HCT116 (cell line): ENCODE measurements at regions not wholly inside any gene's neighbourhood (a gene's known extent, or its start where the extent isn't known, plus 50 kb on each side); places are given as distances from the start of the nearest gene placed in this dataset.

ENCODE experiments used
- ATAC-seq: fragments of 200-7000 bp; cut with Tn5 transposase; 2 replicates; pipeline ENCODE4 v1.9.1; 2020; ENCODE audit warnings: mild to moderate bottlenecking, moderate library complexity
- BruUV-seq: library from RNA; stranded (reverse); fragments of 400-500 nt; replicated peaks from 2 replicates; lab custom pipeline; 2021; lab: Mats Ljungman, UMichigan
- CTCF ChIA-PET: fragments of 300-600 bp; sonication (Branson Sonifier 250); formaldehyde crosslinking; loops from one replicate; lab custom pipeline; 2021; ENCODE audit warnings: antibody characterized with exemption; lab: Charles Lee
- POLR2A ChIA-PET: fragments of 300-600, 350-600 bp; sonication (Branson Sonifier 250); formaldehyde crosslinking; loops from one replicate; lab custom pipeline; 2021; ENCODE audit warnings: antibody characterized with exemption; lab: Charles Lee
- RAD21 ChIA-PET, 2 experiments: fragments of 300-600 bp; sonication (Branson Sonifier 250); formaldehyde crosslinking; loops; one replicate each; lab custom pipeline; 2023; ENCODE audit warnings: low total read pairs in 2 of 2; ENCODE audit not compliant: uncharacterized antibody in 2 of 2, unreplicated experiment in 2 of 2, low non-redundant PET in 1 of 2; lab: Charles Lee
- DNase-seq: peaks from one replicate; pipeline ENCODE4 v3.0.0-alpha.2; 2010; ENCODE audit warnings: low read depth, low spot score
- H2AFZ ChIP-seq: fragments of 200-600 bp; shearing (Covaris generic), sonication (generic); 2 replicates; pipeline ENCODE4 v1.6.1; 2017; ENCODE audit warnings: low read depth, mixed run types, mixed read lengths, antibody characterized with exemption, low read length; ENCODE audit not compliant: poor library complexity, severe bottlenecking
- H3K27ac ChIP-seq: 2 replicates; pipeline ENCODE4 v1.5.1; 2012; ENCODE audit warnings: low read depth, low read length
- H3K27me3 ChIP-seq: fragments of 200-600 bp; sonication (generic); 2 replicates; pipeline ENCODE4 v1.6.1; 2016; ENCODE audit warnings: mixed run types, low read length, mixed read lengths; ENCODE audit not compliant: insufficient read depth
- H3K36me3 ChIP-seq, 2 experiments: fragments of 200-500 bp in 1 of 2; fragments of 200-600 bp in 1 of 2; sonication (Bioruptor generic) in 1 of 2; sonication (generic) in 1 of 2; 2 replicates each; pipeline versions ENCODE4 v1.5.1 to v1.6.1; 2014 to 2016; ENCODE audit warnings: low read length in 2 of 2, inconsistent platforms in 1 of 2, mixed read lengths in 1 of 2, mixed run types in 1 of 2; ENCODE audit not compliant: insufficient read depth in 2 of 2, control insufficient read depth in 1 of 2
- H3K4me1 ChIP-seq, 2 experiments: fragments of 200-600 bp in 1 of 2; sonication (generic) in 1 of 2; 2 replicates each; pipeline versions ENCODE4 v1.5.1 to v1.6.1; 2012 to 2017; ENCODE audit warnings: low read length in 2 of 2, inconsistent platforms in 1 of 2, mild to moderate bottlenecking in 1 of 2, mixed read lengths in 1 of 2, mixed run types in 1 of 2, moderate library complexity in 1 of 2; ENCODE audit not compliant: insufficient read depth in 2 of 2, control insufficient read depth in 1 of 2
- H3K4me2 ChIP-seq: fragments of 200-600 bp; sonication (generic); 2 replicates; pipeline ENCODE4 v1.6.1; 2017; ENCODE audit warnings: mixed run types, low read length, mixed read lengths
- H3K4me3 ChIP-seq, 2 experiments: fragments of 200-600 bp in 1 of 2; sonication (generic) in 1 of 2; replicated peaks in 1 of 2; 2 replicates each; pipeline ENCODE4 v1.5.1; 2011 to 2016; ENCODE audit warnings: low read length in 2 of 2, control low read depth in 1 of 2, low read depth in 1 of 2, mild to moderate bottlenecking in 1 of 2, mixed read lengths in 1 of 2, mixed run types in 1 of 2
- H3K79me2 ChIP-seq: fragments of 200-600 bp; sonication (generic); 2 replicates; pipeline ENCODE4 v1.6.1; 2017; ENCODE audit warnings: mild to moderate bottlenecking, mixed run types, low read length, moderate library complexity, mixed read lengths; ENCODE audit not compliant: insufficient read depth
- H3K9ac ChIP-seq: fragments of 200-600 bp; sonication (generic); 2 replicates; pipeline ENCODE4 v1.6.1; 2016; ENCODE audit warnings: low read length, mixed read lengths
- H3K9me2 ChIP-seq: fragments of 200-600 bp; sonication (generic), shearing (Covaris generic); 2 replicates; pipeline ENCODE4 v1.6.1; 2017; ENCODE audit warnings: mixed run types, mild to moderate bottlenecking, moderate library complexity; ENCODE audit not compliant: insufficient read depth
- H3K9me3 ChIP-seq, 2 experiments: fragments of 200-500 bp in 1 of 2; fragments of 200-600 bp in 1 of 2; sonication (Bioruptor generic) in 1 of 2; sonication (generic) in 1 of 2; 2 replicates each; pipeline ENCODE4 v1.6.1; 2014 to 2017; ENCODE audit warnings: low read length in 2 of 2, mixed read lengths in 2 of 2, inconsistent platforms in 1 of 2, low read depth in 1 of 2, mild to moderate bottlenecking in 1 of 2, mixed run types in 1 of 2, moderate library complexity in 1 of 2; ENCODE audit not compliant: control insufficient read depth in 1 of 2, insufficient read depth in 1 of 2
- H4K20me1 ChIP-seq: fragments of 200-600 bp; sonication (generic), shearing (Covaris generic); 2 replicates; pipeline ENCODE4 v1.6.1; 2017; ENCODE audit warnings: mixed run types, mild to moderate bottlenecking, moderate library complexity; ENCODE audit not compliant: insufficient read depth
- CBX3 ChIP-seq: IDR thresholded peaks from 2 replicates; pipeline ENCODE4 v1.6.1; 2012; ENCODE audit warnings: low read depth
- CTCF ChIP-seq, 3 experiments: fragments of 200-600 bp in 1 of 3; sonication (generic) in 1 of 3; IDR thresholded peaks in 2 of 3; conservative IDR thresholded peaks in 1 of 3; 2 replicates each; pipeline ENCODE4 v1.5.1; 2012 to 2017; ENCODE audit warnings: low read depth in 2 of 3, low read length in 2 of 3, antibody characterized with exemption in 1 of 3, borderline replicate concordance in 1 of 3, control low read depth in 1 of 3, mild to moderate bottlenecking in 1 of 3, mixed read lengths in 1 of 3, mixed run types in 1 of 3, moderate library complexity in 1 of 3; ENCODE audit not compliant: insufficient read depth in 1 of 3
- ELF1 ChIP-seq: IDR thresholded peaks from 2 replicates; pipeline ENCODE4 v1.6.1; 2012; ENCODE audit warnings: low read depth, borderline replicate concordance
- EZH2 ChIP-seq: fragments of 200-600 bp; sonication (generic); IDR thresholded peaks from 2 replicates; pipeline ENCODE4 v1.6.1; 2017; ENCODE audit warnings: antibody characterized with exemption, mixed run types
- FOSL1 ChIP-seq: IDR thresholded peaks from 2 replicates; pipeline ENCODE4 v1.6.1; 2012; ENCODE audit warnings: low read depth
- JUND ChIP-seq: IDR thresholded peaks from 2 replicates; pipeline ENCODE4 v1.6.1; 2012
- POLR2AphosphoS5 ChIP-seq: IDR thresholded peaks from 2 replicates; pipeline ENCODE4 v1.6.1; 2011; ENCODE audit warnings: mild to moderate bottlenecking, low read depth, low read length, moderate library complexity
- SP1 ChIP-seq: IDR thresholded peaks from 2 replicates; pipeline ENCODE4 v1.6.1; 2012; ENCODE audit warnings: low read depth
- TCF7L2 ChIP-seq: IDR thresholded peaks from 2 replicates; pipeline ENCODE4 v1.7.0; 2011; ENCODE audit warnings: borderline replicate concordance, inconsistent platforms; ENCODE audit not compliant: insufficient read depth, insufficient read length; ENCODE audit errors: extremely low read depth
- YY1 ChIP-seq: IDR thresholded peaks from 2 replicates; pipeline ENCODE4 v1.6.1; 2011; ENCODE audit warnings: low read length, low read depth, moderate library complexity, mild to moderate bottlenecking; ENCODE audit not compliant: insufficient replicate concordance; ENCODE audit errors: extremely low read depth
- ZBTB33 ChIP-seq: IDR thresholded peaks from 2 replicates; pipeline ENCODE4 v1.6.1; 2011; ENCODE audit warnings: mild to moderate bottlenecking, low read length, moderate library complexity; ENCODE audit not compliant: insufficient replicate concordance; ENCODE audit errors: extremely low read depth
- ZFX ChIP-seq: fragments of 450-650 bp; IDR thresholded peaks from 2 replicates; pipeline ENCODE4 v1.6.1; 2017
- ZNF274 ChIP-seq: fragments of 200-500 bp; sonication (Bioruptor generic); IDR thresholded peaks from 2 replicates; pipeline ENCODE4 v1.6.1; 2014; ENCODE audit warnings: mild to moderate bottlenecking, low read depth, low read length, inconsistent platforms
- intact Hi-C: fragments of 100-400 bp; cut with micrococcal nuclease; formaldehyde crosslinking; loops from 2 replicates; pipeline ENCODE4 v1.10.0; 2022

- Histone ChIP-seq H3K4me1 (no peaks in the 10 kb centered on the region), H3K4me3 (no peak overlapping the region), H3K9me2 (no peaks in the 10 kb centered on the region), H3K9me3 (no peaks in the 10 kb centered on the region), H2AFZ (no peak overlapping the region), H4K20me1 (no peaks in the 10 kb centered on the region), H3K79me2 (no peaks in the 10 kb centered on the region), H3K4me2 (no peak overlapping the region), H3K27me3 (no peaks in the 10 kb centered on the region), H3K27ac (no peak overlapping the region), H3K9ac (no peak overlapping the region), H3K36me3 (no peaks in the 10 kb centered on the region)
- intact Hi-C loops: no loop called here
- TF ChIP-seq ZFX (no peak), ZBTB33 (no peak), TCF7L2 (no peak), YY1 (no peak), POLR2AphosphoS5 (no peak), FOSL1 (no peak), ZNF274 (no peak), JUND (no peak), CTCF (IDR thresholded peaks at IDR 0.05 in 2 of 3, conservative IDR thresholded peaks at IDR 0.05 in 1 of 3; ENCODE audit: borderline replicate concordance in 1 of 3, insufficient read depth in 1 of 3, low read depth in 2 of 3, low read length in 2 of 3) (no peak), EZH2 (no peak), CBX3 (no peak), ELF1 (no peak), SP1 (no peak)
- BruUV-seq: no TSS peak
- DNase-seq: no peak
- CTCF ChIA-PET: no interaction called here
- RAD21 ChIA-PET: no interaction called here
- POLR2A ChIA-PET: no interaction called here
- ATAC-seq: no peak
Measured at GRCh38 chr9:79006546-79006945, 565.2 kb upstream of the TLE4 start.
